DND-41 (cell line): ENCODE measurements at regions not wholly inside any gene's neighbourhood (a gene's known extent, or its start where the extent isn't known, plus 50 kb on each side); places are given as distances from the start of the nearest gene placed in this dataset.

Source experiments
- EZH2 ChIP-seq: IDR thresholded peaks from 3 replicates; pipeline ENCODE4 v1.6.1; 2012; ENCODE audit warnings: borderline replicate concordance, low read depth, mild to moderate bottlenecking, moderate library complexity, low read length, inconsistent platforms; ENCODE audit not compliant: severe bottlenecking
- TF ChIP-seq, protein P1 (sequence below): IDR thresholded peaks from 2 replicates; pipeline ENCODE4 v1.5.1; 2012; ENCODE audit warnings: borderline replicate concordance, low read length, moderate library complexity, mild to moderate bottlenecking; ENCODE audit not compliant: poor library complexity, severe bottlenecking; ENCODE audit errors: extremely low read depth

- TF ChIP-seq, protein P1, sequence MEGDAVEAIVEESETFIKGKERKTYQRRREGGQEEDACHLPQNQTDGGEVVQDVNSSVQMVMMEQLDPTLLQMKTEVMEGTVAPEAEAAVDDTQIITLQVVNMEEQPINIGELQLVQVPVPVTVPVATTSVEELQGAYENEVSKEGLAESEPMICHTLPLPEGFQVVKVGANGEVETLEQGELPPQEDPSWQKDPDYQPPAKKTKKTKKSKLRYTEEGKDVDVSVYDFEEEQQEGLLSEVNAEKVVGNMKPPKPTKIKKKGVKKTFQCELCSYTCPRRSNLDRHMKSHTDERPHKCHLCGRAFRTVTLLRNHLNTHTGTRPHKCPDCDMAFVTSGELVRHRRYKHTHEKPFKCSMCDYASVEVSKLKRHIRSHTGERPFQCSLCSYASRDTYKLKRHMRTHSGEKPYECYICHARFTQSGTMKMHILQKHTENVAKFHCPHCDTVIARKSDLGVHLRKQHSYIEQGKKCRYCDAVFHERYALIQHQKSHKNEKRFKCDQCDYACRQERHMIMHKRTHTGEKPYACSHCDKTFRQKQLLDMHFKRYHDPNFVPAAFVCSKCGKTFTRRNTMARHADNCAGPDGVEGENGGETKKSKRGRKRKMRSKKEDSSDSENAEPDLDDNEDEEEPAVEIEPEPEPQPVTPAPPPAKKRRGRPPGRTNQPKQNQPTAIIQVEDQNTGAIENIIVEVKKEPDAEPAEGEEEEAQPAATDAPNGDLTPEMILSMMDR = no peak
- TF ChIP-seq EZH2 = no peak
These were observed 211.9 kb upstream of the TRPM3 start for GRCh38 chr9:71333321-71333720.
